T-cell (primary cell): ENCODE measurements at regions not wholly inside any gene's neighbourhood (a gene's known extent, or its start where the extent isn't known, plus 50 kb on each side); places are given as distances from the start of the nearest gene placed in this dataset.

Experiments used
- ATAC-seq, 4 experiments: fragments of 200-7000 bp in 3 of 4; fragments of 150-1000 bp in 1 of 4; cut with Tn5 transposase; replicated peaks in 1 of 4; 1 replicate in 3 of 4; 2 replicates in 1 of 4; pipeline ENCODE4 v1.10.0; 2021; ENCODE audit warnings: moderate library complexity in 3 of 4, mild to moderate bottlenecking in 2 of 4, moderate number of reproducible peaks in 1 of 4
- CTCF ChIA-PET, 2 donors: fragments of 300-600 bp; sonication (Branson Sonifier 250); formaldehyde crosslinking; loops; one replicate each; lab custom pipeline; 2022; ENCODE audit warnings: antibody characterized with exemption in 2 of 2; lab: Charles Lee
- POLR2A ChIA-PET, 2 donors: fragments of 300-600 bp; sonication (Branson Sonifier 250); formaldehyde crosslinking; loops; one replicate each; lab custom pipeline; 2022; ENCODE audit warnings: antibody characterized with exemption in 2 of 2; lab: Charles Lee
- DNase-seq, 35 experiments: peaks; one replicate each; pipeline versions ENCODE4 v3.0.0 to v3.0.0-alpha.2; 2013 to 2023
- H3K27ac ChIP-seq: one replicate; pipeline ENCODE4 v1.5.1; 2013; ENCODE audit warnings: low read length
- H3K27me3 ChIP-seq, 2 experiments: replicated peaks in 1 of 2; 1 replicate in 1 of 2; 2 replicates in 1 of 2; pipeline versions ENCODE4 v1.6.1 to v1.7.0; 2013; ENCODE audit warnings: low read length in 1 of 2, mixed read lengths in 1 of 2; ENCODE audit not compliant: control insufficient read depth in 2 of 2, insufficient read depth in 2 of 2; ENCODE audit errors: extremely low read depth in 1 of 2
- H3K36me3 ChIP-seq, 2 donors: 1 replicate in 1 of 2; 2 replicates in 1 of 2; pipeline versions ENCODE4 v1.6.1 to v1.7.0; 2013; ENCODE audit warnings: low read length in 1 of 2; ENCODE audit not compliant: control insufficient read depth in 2 of 2, insufficient read depth in 1 of 2; ENCODE audit errors: extremely low read depth in 1 of 2
- H3K4me1 ChIP-seq, 2 experiments: 1 replicate in 1 of 2; 2 replicates in 1 of 2; pipeline versions ENCODE4 v1.6.1 to v1.7.0; 2013; ENCODE audit warnings: low read length in 2 of 2, mixed read lengths in 1 of 2; ENCODE audit not compliant: insufficient read depth in 2 of 2, control insufficient read depth in 1 of 2; ENCODE audit errors: extremely low read depth in 1 of 2
- H3K4me3 ChIP-seq, 2 donors: 1 replicate in 1 of 2; 2 replicates in 1 of 2; pipeline versions ENCODE4 v1.5.1 to v1.7.0; 2013; ENCODE audit warnings: mild to moderate bottlenecking in 2 of 2, low read length in 1 of 2, moderate library complexity in 1 of 2; ENCODE audit not compliant: control insufficient read depth in 1 of 2; ENCODE audit errors: extremely low read depth in 1 of 2
- H3K9me3 ChIP-seq: 2 replicates; pipeline ENCODE4 v1.7.0; 2013
- H3K27ac Mint-ChIP-seq, 2 donors: one replicate each; pipeline ENCODE4 v1.8.0; 2020 to 2021; ENCODE audit warnings: mild to moderate bottlenecking in 2 of 2, mixed read lengths in 2 of 2
- H3K27me3 Mint-ChIP-seq, 2 donors: one replicate each; pipeline ENCODE4 v1.8.0; 2021 to 2022; ENCODE audit warnings: mixed read lengths in 2 of 2
- H3K36me3 Mint-ChIP-seq: one replicate; pipeline ENCODE4 v1.8.0; 2021; ENCODE audit warnings: mixed read lengths
- H3K4me1 Mint-ChIP-seq, 3 donors: one replicate each; pipeline ENCODE4 v1.8.0; 2020 to 2022; ENCODE audit warnings: mixed read lengths in 3 of 3, mild to moderate bottlenecking in 1 of 3
- H3K4me3 Mint-ChIP-seq, 3 donors: one replicate each; pipeline ENCODE4 v1.8.0; 2020 to 2022; ENCODE audit warnings: mild to moderate bottlenecking in 3 of 3, mixed read lengths in 3 of 3, moderate library complexity in 3 of 3
- H3K9me3 Mint-ChIP-seq, 3 donors: one replicate each; pipeline ENCODE4 v1.8.0; 2020 to 2022; ENCODE audit warnings: mixed read lengths in 3 of 3
- WGBS: methylation state at CpG from one replicate; pipeline ENCODE4 v1.1.5; 2013; ENCODE audit warnings: missing lambda C conversion rate; ENCODE audit not compliant: insufficient coverage; 5-methylcytosine and 5-hydroxymethylcytosine counted together

GRCh38 chr14:29176876-29177275 is 410.3 kb downstream of the FOXG1 start:
- POLR2A ChIA-PET = no interaction called here
- no peak overlapping the region for H3K4me3 ChIP-seq
- H3K36me3 Mint-ChIP-seq = no peaks in the 10 kb centered on the region

GRCh38 chr14:29178971-29179370 is 412.4 kb downstream of the FOXG1 start:
- POLR2A ChIA-PET = interaction anchor here in 1 of 2 donors (0.5 to 0.6 kb wide), 2 partner anchors 23 to 85 kb away, joined by 3 read pairs; no protein-coding TSS in a partner anchor
- WGBS = no CpG with 5 or more reads among the region's 1 CpG

More at GRCh38 chr14:29176876-29177275, 410.3 kb downstream of the FOXG1 start:
- CTCF ChIA-PET = no interaction called here
- Histone ChIP-seq H3K9me3 (no peaks in the 10 kb centered on the region), H3K27me3 (no peaks in the 10 kb centered on the region), H3K27ac (no peak overlapping the region), H3K36me3 (no peaks in the 10 kb centered on the region), H3K4me1 (no peaks in the 10 kb centered on the region)
- H3K4me3 Mint-ChIP-seq = no peak overlapping the region
- H3K9me3 Mint-ChIP-seq = peaks cover 17 to 24% (median 18%) of the 10 kb centered on the region in 3 donors
- WGBS = no CpG with 5 or more reads among the region's 2 CpGs
- DNase-seq = no peak
- ATAC-seq = no peak
- H3K27ac Mint-ChIP-seq = no peak overlapping the region
- H3K27me3 Mint-ChIP-seq = no peaks in the 10 kb centered on the region
- no peaks in the 10 kb centered on the region for H3K4me1 Mint-ChIP-seq

GRCh38 chr14:29191092-29191491 is 424.5 kb downstream of the FOXG1 start:
- H3K4me1 Mint-ChIP-seq = no peaks in the 10 kb centered on the region
- no peak overlapping the region for H3K27ac ChIP-seq
- H3K4me3 ChIP-seq = no peak overlapping the region
- no peak overlapping the region for H3K4me3 Mint-ChIP-seq
- H3K9me3 Mint-ChIP-seq = peaks cover 7 to 17% (median 9%) of the 10 kb centered on the region in 3 donors
- H3K36me3 Mint-ChIP-seq = no peaks in the 10 kb centered on the region
- ChIA-PET CTCF (no interaction called here), POLR2A (no interaction called here)
- H3K27me3 ChIP-seq = no peaks in the 10 kb centered on the region
- ATAC-seq (no peak), DNase-seq (no peak)
- no peaks in the 10 kb centered on the region for H3K27me3 Mint-ChIP-seq
- no peaks in the 10 kb centered on the region for H3K4me1 ChIP-seq
- no peaks in the 10 kb centered on the region for H3K36me3 ChIP-seq
- no peak overlapping the region for H3K27ac Mint-ChIP-seq
- no peaks in the 10 kb centered on the region for H3K9me3 ChIP-seq

More at GRCh38 chr14:29178971-29179370, 412.4 kb downstream of the FOXG1 start:
- H3K4me1 ChIP-seq = no peaks in the 10 kb centered on the region
- no peak overlapping the region for H3K27ac ChIP-seq
- Mint-ChIP-seq H3K4me1 (no peaks in the 10 kb centered on the region), H3K27ac (no peak overlapping the region), H3K9me3 (peaks cover 15 to 22% (median 15%) of the 10 kb centered on the region in 3 donors), H3K36me3 (no peaks in the 10 kb centered on the region), H3K27me3 (no peaks in the 10 kb centered on the region), H3K4me3 (no peak overlapping the region)
- ATAC-seq (no peak), DNase-seq (no peak)
- H3K4me3 ChIP-seq = no peak overlapping the region
- H3K9me3 ChIP-seq = no peaks in the 10 kb centered on the region
- no peaks in the 10 kb centered on the region for H3K27me3 ChIP-seq
- H3K36me3 ChIP-seq = no peaks in the 10 kb centered on the region
- CTCF ChIA-PET = no interaction called here

- Histone ChIP-seq H3K4me3 (no peak overlapping the region), H3K36me3 (no peaks in the 10 kb centered on the region), H3K4me1 (no peaks in the 10 kb centered on the region), H3K27ac (no peak overlapping the region), H3K27me3 (no peaks in the 10 kb centered on the region), H3K9me3 (no peaks in the 10 kb centered on the region)
- Mint-ChIP-seq H3K27me3 (no peaks in the 10 kb centered on the region), H3K36me3 (no peaks in the 10 kb centered on the region), H3K27ac (no peak overlapping the region), H3K4me1 (no peaks in the 10 kb centered on the region), H3K4me3 (no peak overlapping the region), H3K9me3 (peaks cover 8 to 20% (median 14%) of the 10 kb centered on the region in 3 donors)
- POLR2A ChIA-PET = interaction anchor here in 1 of 2 donors (0.6 kb wide), 1 partner anchor 253 kb away, joined by 4 read pairs; no protein-coding TSS in a partner anchor
- no CpG with 5 or more reads among the region's 1 CpG for WGBS
- no peak for DNase-seq
- CTCF ChIA-PET = no interaction called here
- no peak for ATAC-seq
These were observed 431.0 kb downstream of the FOXG1 start for GRCh38 chr14:29197557-29197956.

GRCh38 chr14:29205658-29206057 is 439.1 kb downstream of the FOXG1 start:
- no peak overlapping the region for H3K27ac Mint-ChIP-seq
- WGBS = no CpG with 5 or more reads among the region's 2 CpGs
- no peaks in the 10 kb centered on the region for H3K4me1 ChIP-seq
- peaks cover 22 to 27% (median 23%) of the 10 kb centered on the region in 3 donors for H3K9me3 Mint-ChIP-seq
- no peaks in the 10 kb centered on the region for H3K36me3 ChIP-seq
- no peak for ATAC-seq
- POLR2A ChIA-PET = interaction anchor here in 1 of 2 donors (0.6 to 1.1 kb wide), 2 partner anchors 10 to 17 kb away, joined by 4 read pairs; no protein-coding TSS in a partner anchor
- H3K4me1 Mint-ChIP-seq = no peaks in the 10 kb centered on the region
- H3K27me3 Mint-ChIP-seq = no peaks in the 10 kb centered on the region
- H3K9me3 ChIP-seq = no peaks in the 10 kb centered on the region
- no peaks in the 10 kb centered on the region for H3K36me3 Mint-ChIP-seq
- H3K27ac ChIP-seq = no peak overlapping the region
- CTCF ChIA-PET = no interaction called here
- H3K4me3 Mint-ChIP-seq = no peak overlapping the region
- H3K27me3 ChIP-seq = no peaks in the 10 kb centered on the region
- DNase-seq = no peak
- H3K4me3 ChIP-seq = no peak overlapping the region

- Histone ChIP-seq H3K4me3 (no peak overlapping the region), H3K4me1 (no peaks in the 10 kb centered on the region), H3K27me3 (no peaks in the 10 kb centered on the region), H3K36me3 (no peaks in the 10 kb centered on the region), H3K9me3 (no peaks in the 10 kb centered on the region), H3K27ac (no peak overlapping the region)
- Mint-ChIP-seq H3K36me3 (no peaks in the 10 kb centered on the region), H3K27ac (no peak overlapping the region), H3K4me3 (no peak overlapping the region), H3K4me1 (no peaks in the 10 kb centered on the region), H3K9me3 (peaks cover 5 to 19% (median 6%) of the 10 kb centered on the region in 3 donors), H3K27me3 (no peaks in the 10 kb centered on the region)
- ATAC-seq (no peak), DNase-seq (no peak)
- ChIA-PET POLR2A (no interaction called here), CTCF (no interaction called here)
- no CpG with 5 or more reads among the region's 3 CpGs for WGBS
These were observed 449.3 kb downstream of the FOXG1 start for GRCh38 chr14:29215853-29216252.
